ENCODE measurements at regions not wholly inside any gene's neighbourhood (a gene's known extent, or its start where the extent isn't known, plus 50 kb on each side); places are given as distances from the start of the nearest gene placed in this dataset.

DNA sequence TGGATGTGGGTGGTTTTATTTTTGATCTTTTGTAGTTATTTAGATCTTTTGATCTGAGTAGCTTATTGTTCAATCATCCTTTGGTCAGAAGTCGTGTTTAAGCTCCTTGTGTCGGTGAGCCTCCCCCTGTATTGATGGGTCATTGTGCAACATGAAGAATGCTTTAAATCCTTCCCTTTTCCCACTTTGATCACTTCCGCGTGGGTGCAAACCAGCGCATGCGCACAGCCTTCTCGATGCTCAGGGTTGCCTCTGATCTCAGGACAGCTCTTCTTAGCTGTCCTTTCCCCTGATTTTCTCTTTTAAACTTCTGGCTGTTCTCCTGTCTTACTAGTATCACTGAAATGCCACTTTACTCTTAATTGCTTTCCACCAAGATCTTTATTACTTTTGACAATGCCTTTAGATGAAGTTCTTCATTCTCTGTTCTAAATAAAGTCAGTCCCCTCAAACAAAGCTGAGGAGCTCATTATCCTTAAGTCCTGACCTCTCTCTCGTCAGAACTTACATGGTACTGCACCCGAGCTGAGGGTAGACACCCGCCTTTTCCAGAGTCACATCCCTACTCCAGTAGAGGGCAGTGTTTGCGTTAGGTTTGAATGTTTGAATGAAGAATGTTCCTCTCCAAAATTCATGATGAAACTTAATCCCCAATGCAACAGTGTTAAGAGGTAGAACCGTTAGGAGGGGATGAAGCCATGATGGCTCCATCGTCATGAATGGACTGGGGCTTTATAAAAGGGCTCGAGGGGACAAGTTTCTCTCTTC is 547.9 kb upstream of the TMPRSS15 start:
- TF ChIP-seq POLR2A (IDR thresholded peaks at IDR 0.05; ENCODE audit: low read depth) (no peak), EP300 (IDR thresholded peaks at IDR 0.05) (no peak), POLR2AphosphoS5 (IDR thresholded peaks at IDR 0.05) (no peak), CTCF (IDR thresholded peaks at IDR 0.05) (peak in 2 of 3 experiments; percentile 31 to 45)
- Histone ChIP-seq H3K27me3 (no peaks in the 10 kb centered on the region), H3K4me3 (no peak overlapping the region), H3K4me1 (no peaks in the 10 kb centered on the region), H3K36me3 (no peaks in the 10 kb centered on the region), H3K27ac (replicated peaks in 1 of 4) (no peak overlapping the region), H3K9me3 (no peaks in the 10 kb centered on the region)
- intact Hi-C loops (cut with DNase I), result no loop called here
- WGBS, result 69% methylated on average over 14 of the region's 14 CpGs
- no peak for DNase-seq (ENCODE audit: extremely low spot score)

DNA sequence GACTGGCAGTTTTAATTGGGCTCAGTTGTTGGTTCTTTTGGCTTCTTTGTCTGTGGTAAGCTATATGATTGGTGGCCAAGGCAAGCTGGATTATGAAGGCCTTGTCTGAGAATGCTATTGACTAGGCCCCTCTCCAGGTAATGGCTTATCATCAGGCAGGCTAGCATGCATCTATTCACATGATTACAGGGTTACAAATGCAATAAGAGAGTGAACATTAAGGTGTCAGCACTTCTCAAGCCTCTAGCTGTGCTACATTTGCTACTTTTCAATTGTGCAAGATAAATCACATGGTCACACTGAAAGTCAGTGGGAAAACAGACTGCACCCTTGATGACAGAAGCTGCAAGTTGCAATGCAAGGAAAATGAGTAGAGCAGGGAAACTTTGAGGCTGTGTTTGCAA is 550.9 kb upstream of the TMPRSS15 start:
- intact Hi-C loops (cut with DNase I), result no loop called here
- H3K4me1 ChIP-seq, result no peaks in the 10 kb centered on the region
- no peak overlapping the region for H3K4me3 ChIP-seq
- no peak for TF ChIP-seq CTCF (IDR thresholded peaks at IDR 0.05)
- no peak for TF ChIP-seq POLR2A (IDR thresholded peaks at IDR 0.05; ENCODE audit: low read depth)
- no peak for TF ChIP-seq EP300 (IDR thresholded peaks at IDR 0.05)
- TF ChIP-seq POLR2AphosphoS5 (IDR thresholded peaks at IDR 0.05), result no peak
- DNase-seq (ENCODE audit: extremely low spot score), result no peak
- H3K27me3 ChIP-seq, result no peaks in the 10 kb centered on the region
- no peaks in the 10 kb centered on the region for H3K36me3 ChIP-seq
- H3K27ac ChIP-seq (replicated peaks in 1 of 4), result no peak overlapping the region
- H3K9me3 ChIP-seq, result no peaks in the 10 kb centered on the region

GRCh38 chr21:18959817-18960216 is 556.2 kb upstream of the TMPRSS15 start:
- no peak for TF ChIP-seq EP300 (IDR thresholded peaks at IDR 0.05)
- WGBS, result 70% methylated on average over 3 of the region's 3 CpGs

DNA sequence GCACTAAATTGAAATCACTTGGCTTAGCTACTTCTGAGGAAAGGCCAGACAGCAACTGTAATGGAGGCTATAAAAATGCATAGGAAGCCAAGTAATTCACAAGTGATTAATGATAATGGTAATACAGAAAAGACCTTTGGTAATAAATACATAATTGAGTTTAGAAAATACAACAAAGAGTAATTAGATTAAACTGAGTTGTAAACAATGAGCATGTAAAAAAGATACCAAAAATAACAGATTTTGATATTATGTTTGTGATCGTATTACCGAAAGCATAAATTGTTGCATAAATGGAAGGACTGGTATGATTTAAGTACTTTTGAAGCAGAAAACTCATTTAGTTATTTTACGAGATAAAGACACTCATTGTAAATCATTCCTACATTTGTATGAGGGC is 556.7 kb upstream of the TMPRSS15 start:
- Histone ChIP-seq H3K4me1 (no peaks in the 10 kb centered on the region), H3K9me3 (no peaks in the 10 kb centered on the region), H3K4me3 (no peak overlapping the region), H3K36me3 (no peaks in the 10 kb centered on the region), H3K27me3 (no peaks in the 10 kb centered on the region), H3K27ac (replicated peaks in 1 of 4) (no peak overlapping the region)
- 84% methylated on average over 3 of the region's 3 CpGs for WGBS
- no peak for DNase-seq (ENCODE audit: extremely low spot score)
- intact Hi-C loops (cut with DNase I), result no loop called here
- TF ChIP-seq POLR2AphosphoS5 (IDR thresholded peaks at IDR 0.05) (no peak), EP300 (IDR thresholded peaks at IDR 0.05) (no peak)

More at GRCh38 chr21:18959817-18960216, 556.2 kb upstream of the TMPRSS15 start:
- H3K27me3 ChIP-seq, result no peaks in the 10 kb centered on the region
- H3K27ac ChIP-seq (replicated peaks in 1 of 4), result no peak overlapping the region
- H3K4me3 ChIP-seq, result no peak overlapping the region
- DNase-seq (ENCODE audit: extremely low spot score), result no peak
- H3K9me3 ChIP-seq, result no peaks in the 10 kb centered on the region
- no peaks in the 10 kb centered on the region for H3K4me1 ChIP-seq
- intact Hi-C loops (cut with DNase I), result no loop called here
- H3K36me3 ChIP-seq, result no peaks in the 10 kb centered on the region

- intact Hi-C loops (cut with DNase I), result no loop called here
- no peaks in the 10 kb centered on the region for H3K4me1 ChIP-seq
- H3K9me3 ChIP-seq, result no peaks in the 10 kb centered on the region
- no peak overlapping the region for H3K4me3 ChIP-seq
- WGBS, result 75% methylated on average over 1 of the region's 1 CpG
- H3K36me3 ChIP-seq, result no peaks in the 10 kb centered on the region
- no peak for TF ChIP-seq POLR2AphosphoS5 (IDR thresholded peaks at IDR 0.05)
- TF ChIP-seq CTCF (IDR thresholded peaks at IDR 0.05), result no peak
- no peak for TF ChIP-seq EP300 (IDR thresholded peaks at IDR 0.05)
- TF ChIP-seq POLR2A (IDR thresholded peaks at IDR 0.05; ENCODE audit: low read depth), result no peak
- H3K27ac ChIP-seq (replicated peaks in 1 of 4), result no peak overlapping the region
- no peaks in the 10 kb centered on the region for H3K27me3 ChIP-seq
- DNase-seq (ENCODE audit: extremely low spot score), result no peak
Observed at GRCh38 chr21:18970416-18970815, 566.8 kb upstream of the TMPRSS15 start.

DNA sequence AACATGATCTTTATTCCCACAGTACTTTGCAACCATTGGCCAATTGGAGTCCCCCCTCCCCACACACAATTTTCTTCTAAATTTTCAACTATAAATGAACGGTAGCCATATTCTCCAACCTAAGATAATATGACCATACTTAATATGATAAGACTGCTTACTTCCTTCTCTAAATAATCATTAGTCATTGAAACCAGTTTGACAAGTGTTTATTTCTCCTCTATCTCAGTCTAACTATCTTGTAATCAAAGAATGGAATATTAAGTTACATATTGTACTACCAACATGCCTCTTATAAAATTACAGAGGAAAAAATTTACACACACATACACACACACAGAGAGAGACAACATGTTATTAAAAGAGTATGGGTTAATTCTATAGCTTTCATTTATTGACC is 567.4 kb upstream of the TMPRSS15 start:
- H3K4me1 ChIP-seq, result no peaks in the 10 kb centered on the region
- H3K27ac ChIP-seq (replicated peaks in 1 of 4), result no peak overlapping the region
- TF ChIP-seq POLR2A (IDR thresholded peaks at IDR 0.05; ENCODE audit: low read depth) (no peak), CTCF (IDR thresholded peaks at IDR 0.05) (no peak), EP300 (IDR thresholded peaks at IDR 0.05) (no peak), POLR2AphosphoS5 (IDR thresholded peaks at IDR 0.05) (no peak)
- WGBS, result 38% methylated on average over 1 of the region's 1 CpG
- intact Hi-C loops (cut with DNase I), result no loop called here
- H3K9me3 ChIP-seq, result no peaks in the 10 kb centered on the region
- DNase-seq (ENCODE audit: extremely low spot score), result no peak
- no peaks in the 10 kb centered on the region for H3K36me3 ChIP-seq
- H3K4me3 ChIP-seq, result no peak overlapping the region
- no peaks in the 10 kb centered on the region for H3K27me3 ChIP-seq
